ENCODE measurements at regions not wholly inside any gene's neighbourhood (a gene's known extent, or its start where the extent isn't known, plus 50 kb on each side); places are given as distances from the start of the nearest gene placed in this dataset.

GRCh38 chr18:6604573-6604941 is 125.0 kb upstream of the ARHGAP28 start:
- Histone ChIP-seq H3K36me3 (ENCODE audit: insufficient read depth, low read length) (no peaks in the 10 kb centered on the region), H3K9me2 (ENCODE audit: low read depth, low read length) (no peaks in the 10 kb centered on the region), H3K9ac (ENCODE audit: low read length) (no peak overlapping the region), H3K9me3 (ENCODE audit: low read length) (no peaks in the 10 kb centered on the region), H3K79me2 (ENCODE audit: insufficient read depth, low read length) (no peaks in the 10 kb centered on the region), H3F3A (ENCODE audit: insufficient read depth, low read length) (no peaks in the 10 kb centered on the region), H3K4me3 (ENCODE audit: low read depth, low read length, poor library complexity, severe bottlenecking) (no peak overlapping the region), H3K27me3 (ENCODE audit: insufficient read depth, low read length) (no peaks in the 10 kb centered on the region), H3K27ac (ENCODE audit: low read depth, low read length, poor library complexity, severe bottlenecking) (no peak overlapping the region), H3K4me1 (ENCODE audit: insufficient read depth, low read length, severe bottlenecking) (no peaks in the 10 kb centered on the region), H4K20me1 (ENCODE audit: insufficient read depth, low read length) (no peaks in the 10 kb centered on the region), H3K4me2 (ENCODE audit: low read length) (no peak overlapping the region), H2AFZ (ENCODE audit: low read length) (no peak overlapping the region)
- TF ChIP-seq CTCF (IDR thresholded peaks at IDR 0.05; ENCODE audit: low read length) (no peak), EZH2 (IDR thresholded peaks at IDR 0.05; ENCODE audit: borderline replicate concordance, low read length) (no peak)

DNA sequence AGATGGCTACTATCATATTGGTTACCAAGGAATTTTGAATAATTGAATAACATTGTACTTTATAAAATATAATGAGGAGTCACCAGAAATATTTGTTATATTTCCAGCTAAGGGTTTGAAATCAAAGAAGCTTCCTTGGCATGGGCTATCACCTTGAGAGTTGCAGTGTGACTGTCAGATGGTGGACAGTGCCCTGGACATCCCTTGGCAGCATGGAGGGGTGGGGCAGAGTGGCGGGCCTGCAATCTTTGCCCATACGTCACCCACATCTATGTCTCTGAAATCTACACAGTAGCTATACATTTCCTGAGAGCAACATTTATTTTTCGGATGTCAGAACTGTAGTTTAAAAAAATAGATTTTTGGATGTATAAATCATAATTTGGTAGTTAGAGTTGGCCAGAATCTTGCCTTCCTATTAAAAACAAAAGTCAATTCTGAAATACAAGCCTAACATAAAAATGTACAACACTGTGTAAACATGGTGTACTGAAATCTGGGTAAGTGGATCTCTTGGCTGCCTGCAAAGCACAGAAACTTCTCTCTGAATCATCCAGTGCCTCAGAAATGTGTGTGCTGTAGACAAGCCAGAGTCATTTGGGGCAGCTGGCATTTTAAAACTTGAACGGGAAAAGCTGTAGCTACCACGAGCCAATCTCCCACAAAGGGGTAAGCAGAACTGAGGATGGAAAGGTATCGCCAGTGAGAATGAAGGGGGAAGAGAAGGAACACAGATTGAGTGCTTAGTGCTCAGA is 124.2 kb upstream of the ARHGAP28 start:
- Histone ChIP-seq H2AFZ (ENCODE audit: low read length) (no peak overlapping the region), H3K27me3 (ENCODE audit: insufficient read depth, low read length) (no peaks in the 10 kb centered on the region), H4K20me1 (ENCODE audit: insufficient read depth, low read length) (no peaks in the 10 kb centered on the region), H3K36me3 (ENCODE audit: insufficient read depth, low read length) (no peaks in the 10 kb centered on the region), H3K79me2 (ENCODE audit: insufficient read depth, low read length) (no peaks in the 10 kb centered on the region), H3K4me3 (ENCODE audit: low read depth, low read length, poor library complexity, severe bottlenecking) (no peak overlapping the region), H3K27ac (ENCODE audit: low read depth, low read length, poor library complexity, severe bottlenecking) (no peak overlapping the region), H3K9ac (ENCODE audit: low read length) (no peak overlapping the region), H3K4me2 (ENCODE audit: low read length) (no peak overlapping the region), H3K9me2 (ENCODE audit: low read depth, low read length) (no peaks in the 10 kb centered on the region), H3F3A (ENCODE audit: insufficient read depth, low read length) (no peaks in the 10 kb centered on the region), H3K4me1 (ENCODE audit: insufficient read depth, low read length, severe bottlenecking) (no peaks in the 10 kb centered on the region), H3K9me3 (ENCODE audit: low read length) (no peaks in the 10 kb centered on the region)
- no peak for TF ChIP-seq EZH2 (IDR thresholded peaks at IDR 0.05; ENCODE audit: borderline replicate concordance, low read length)

- H3K79me2 ChIP-seq (ENCODE audit: insufficient read depth, low read length) = no peaks in the 10 kb centered on the region
- no peak overlapping the region for H3K9ac ChIP-seq (ENCODE audit: low read length)
- H4K20me1 ChIP-seq (ENCODE audit: insufficient read depth, low read length) = no peaks in the 10 kb centered on the region
- no peak overlapping the region for H3K4me3 ChIP-seq (ENCODE audit: low read depth, low read length, poor library complexity, severe bottlenecking)
- no peaks in the 10 kb centered on the region for H3K4me1 ChIP-seq (ENCODE audit: insufficient read depth, low read length, severe bottlenecking)
- no peak overlapping the region for H3K27ac ChIP-seq (ENCODE audit: low read depth, low read length, poor library complexity, severe bottlenecking)
- no peak for TF ChIP-seq EZH2 (IDR thresholded peaks at IDR 0.05; ENCODE audit: borderline replicate concordance, low read length)
- TF ChIP-seq CTCF (IDR thresholded peaks at IDR 0.05; ENCODE audit: low read length) = no peak
- H3K36me3 ChIP-seq (ENCODE audit: insufficient read depth, low read length) = no peaks in the 10 kb centered on the region
- H2AFZ ChIP-seq (ENCODE audit: low read length) = no peak overlapping the region
- H3K4me2 ChIP-seq (ENCODE audit: low read length) = no peak overlapping the region
- H3K9me3 ChIP-seq (ENCODE audit: low read length) = no peaks in the 10 kb centered on the region
- H3F3A ChIP-seq (ENCODE audit: insufficient read depth, low read length) = no peaks in the 10 kb centered on the region
- H3K9me2 ChIP-seq (ENCODE audit: low read depth, low read length) = no peaks in the 10 kb centered on the region
- no peaks in the 10 kb centered on the region for H3K27me3 ChIP-seq (ENCODE audit: insufficient read depth, low read length)
Observed at GRCh38 chr18:6606411-6607085, 123.0 kb upstream of the ARHGAP28 start.

Data from OCI-LY1 (cell line).